GM12878 (cell line): ENCODE measurements at regions not wholly inside any gene's neighbourhood (a gene's known extent, or its start where the extent isn't known, plus 50 kb on each side); places are given as distances from the start of the nearest gene placed in this dataset.

ENCODE experiments used
- ATAC-seq: fragments of 200-7000 bp; cut with Tn5 transposase; 3 replicates; pipeline ENCODE4 v1.9.1; 2020; ENCODE audit warnings: mild to moderate bottlenecking, moderate library complexity
- BruUV-seq: library from RNA; stranded (reverse); fragments of 400-500 nt; replicated peaks from 2 replicates; lab custom pipeline; 2021; lab: Mats Ljungman, UMichigan
- CTCF ChIA-PET: fragments of 300-600 bp; sonication (Branson Sonifier 250); formaldehyde crosslinking; extraction: SDS; loops from one replicate; lab custom pipeline; 2021; ENCODE audit warnings: inconsistent platforms; lab: Yijun Ruan, JAX
- POLR2A ChIA-PET: fragments of 350-600 bp; formaldehyde crosslinking; extraction: SDS; loops from one replicate; lab custom pipeline; 2021; ENCODE audit warnings: inconsistent platforms; lab: Charles Lee
- RAD21 ChIA-PET: fragments of 300-600 bp; sonication (Branson Sonifier 250); formaldehyde crosslinking; loops from one replicate; lab custom pipeline; 2023; ENCODE audit warnings: antibody characterized with exemption; ENCODE audit not compliant: unreplicated experiment; lab: Charles Lee
- SMC1A ChIA-PET: fragments of 300-600 bp; sonication (Branson Sonifier 250); formaldehyde crosslinking; loops from one replicate; lab custom pipeline; 2023; ENCODE audit not compliant: unreplicated experiment, uncharacterized antibody; lab: Charles Lee
- DNase-seq: peaks from one replicate; pipeline ENCODE4 v3.0.0-alpha.2; 2011; ENCODE audit warnings: low read depth, low spot score
- FAIRE-seq: peaks from 3 replicates; lab custom pipeline; 2011; peaks lifted over from hg19 to GRCh38; lab: Jason Lieb, UNC
- H2AFZ ChIP-seq: 2 replicates; pipeline ENCODE4 v1.6.0; 2011; ENCODE audit warnings: low read depth, low read length, control low read depth; ENCODE audit not compliant: control insufficient read depth
- H3K27ac ChIP-seq: 2 replicates; pipeline ENCODE4 v1.5.1; 2011; ENCODE audit warnings: control low read depth; ENCODE audit not compliant: control insufficient read depth, insufficient read depth
- H3K27me3 ChIP-seq, 2 experiments: replicated peaks in 1 of 2; 2 replicates each; pipeline versions ENCODE4 v1.6.0 to v1.6.1; 2011; ENCODE audit warnings: low read length in 1 of 2; ENCODE audit not compliant: control insufficient read depth in 2 of 2, insufficient read depth in 2 of 2
- H3K36me3 ChIP-seq, 2 experiments: 2 replicates each; pipeline ENCODE4 v1.5.1; 2011; ENCODE audit warnings: low read length in 1 of 2; ENCODE audit not compliant: control insufficient read depth in 2 of 2, insufficient read depth in 2 of 2
- H3K4me1 ChIP-seq: 2 replicates; pipeline ENCODE4 v1.6.1; 2011; ENCODE audit warnings: mild to moderate bottlenecking, low read length, moderate library complexity, mixed read lengths; ENCODE audit not compliant: control insufficient read depth, insufficient read depth
- H3K4me2 ChIP-seq: 2 replicates; pipeline ENCODE4 v1.6.0; 2011; ENCODE audit warnings: control low read depth; ENCODE audit not compliant: control insufficient read depth, insufficient read depth
- H3K4me3 ChIP-seq: fragments of 200-600 bp; sonication (generic); 2 replicates; pipeline ENCODE4 v1.5.1; 2016
- H3K79me2 ChIP-seq: 2 replicates; pipeline ENCODE4 v1.6.0; 2011; ENCODE audit warnings: low read length; ENCODE audit not compliant: control insufficient read depth, insufficient read depth
- H3K9ac ChIP-seq: 2 replicates; pipeline ENCODE4 v1.8.0; 2011; ENCODE audit warnings: low read length, control low read depth, mixed read lengths; ENCODE audit not compliant: control insufficient read depth, insufficient read depth
- H3K9me3 ChIP-seq: replicated peaks from 3 replicates; pipeline ENCODE4 v1.5.1; 2011; ENCODE audit warnings: mild to moderate bottlenecking, low read length; ENCODE audit not compliant: control insufficient read depth, insufficient read depth
- H4K20me1 ChIP-seq: 2 replicates; pipeline ENCODE4 v1.6.0; 2011; ENCODE audit not compliant: control insufficient read depth, insufficient read depth
- BMI1 ChIP-seq: fragments of 450-650 bp; IDR thresholded peaks from 2 replicates; pipeline ENCODE4 v1.6.1; 2016; ENCODE audit warnings: mild to moderate bottlenecking, moderate library complexity, borderline replicate concordance
- GATAD2B ChIP-seq: fragments of 450-650 bp; conservative IDR thresholded peaks from 2 replicates; pipeline ENCODE4 v1.6.1; 2017; ENCODE audit warnings: low read depth, mild to moderate bottlenecking, moderate library complexity
- HDAC2 ChIP-seq: fragments of 200-600 bp; sonication (generic); IDR thresholded peaks from 2 replicates; pipeline ENCODE4 v1.6.1; 2017
- SPI1 ChIP-seq: IDR thresholded peaks from 2 replicates; pipeline ENCODE4 v1.6.1; 2011; ENCODE audit warnings: low read depth, mild to moderate bottlenecking, low read length, moderate library complexity, borderline replicate concordance; ENCODE audit not compliant: insufficient read depth
- YY1 ChIP-seq: IDR thresholded peaks from 2 replicates; pipeline ENCODE4 v1.6.1; 2011; ENCODE audit warnings: low read depth, mild to moderate bottlenecking, low read length
- WGBS: methylation state at CpG from one replicate; pipeline ENCODE4 v1.1.6; 2016; ENCODE audit warnings: low lambda C conversion rate; ENCODE audit not compliant: insufficient replicate concordance, insufficient coverage; ENCODE audit errors: missing lambda C conversion rate; 5-methylcytosine and 5-hydroxymethylcytosine counted together
- in situ Hi-C: fragments of 300-500 bp; cut with MboI; formaldehyde crosslinking; loops from 9 replicates; pipeline ENCODE4 v1.14.3; 2018; ENCODE audit warnings: mixed read lengths
- intact Hi-C: fragments of 100-400 bp; cut with micrococcal nuclease; formaldehyde crosslinking; loops from one replicate; pipeline ENCODE4 v1.14.2; 2022; ENCODE audit not compliant: unreplicated experiment
- TF ChIP-seq, protein P1 (sequence below), 3 experiments: IDR thresholded peaks in 2 of 3; conservative IDR thresholded peaks in 1 of 3; 2 replicates each; pipeline ENCODE4 v1.5.1; 2011; ENCODE audit warnings: low read depth in 3 of 3, low read length in 3 of 3, mild to moderate bottlenecking in 3 of 3, control low read depth in 2 of 3, moderate library complexity in 2 of 3, inconsistent platforms in 1 of 3, mixed read lengths in 1 of 3; ENCODE audit not compliant: control insufficient read depth in 2 of 3, insufficient read depth in 1 of 3; ENCODE audit errors: extremely low read depth in 1 of 3
- TF ChIP-seq, protein P2 (sequence below): fragments of 450-650 bp; IDR thresholded peaks from 2 replicates; pipeline ENCODE4 v1.6.1; 2016; ENCODE audit warnings: mild to moderate bottlenecking
- TF ChIP-seq, protein P3 (sequence below): IDR thresholded peaks from 2 replicates; pipeline ENCODE4 v1.6.1; 2012; ENCODE audit warnings: low read depth, low read length, improper control_type of control experiment
- TF ChIP-seq, protein P4 (sequence below): fragments of 450-650 bp; IDR thresholded peaks from 2 replicates; pipeline ENCODE4 v1.6.1; 2016; ENCODE audit warnings: mild to moderate bottlenecking, moderate library complexity, borderline replicate concordance
- TF ChIP-seq, protein P5 (sequence below): fragments of 450-650 bp; IDR thresholded peaks from 2 replicates; pipeline ENCODE4 v1.6.1; 2017; ENCODE audit warnings: antibody characterized with exemption, mild to moderate bottlenecking, moderate library complexity

DNA sequence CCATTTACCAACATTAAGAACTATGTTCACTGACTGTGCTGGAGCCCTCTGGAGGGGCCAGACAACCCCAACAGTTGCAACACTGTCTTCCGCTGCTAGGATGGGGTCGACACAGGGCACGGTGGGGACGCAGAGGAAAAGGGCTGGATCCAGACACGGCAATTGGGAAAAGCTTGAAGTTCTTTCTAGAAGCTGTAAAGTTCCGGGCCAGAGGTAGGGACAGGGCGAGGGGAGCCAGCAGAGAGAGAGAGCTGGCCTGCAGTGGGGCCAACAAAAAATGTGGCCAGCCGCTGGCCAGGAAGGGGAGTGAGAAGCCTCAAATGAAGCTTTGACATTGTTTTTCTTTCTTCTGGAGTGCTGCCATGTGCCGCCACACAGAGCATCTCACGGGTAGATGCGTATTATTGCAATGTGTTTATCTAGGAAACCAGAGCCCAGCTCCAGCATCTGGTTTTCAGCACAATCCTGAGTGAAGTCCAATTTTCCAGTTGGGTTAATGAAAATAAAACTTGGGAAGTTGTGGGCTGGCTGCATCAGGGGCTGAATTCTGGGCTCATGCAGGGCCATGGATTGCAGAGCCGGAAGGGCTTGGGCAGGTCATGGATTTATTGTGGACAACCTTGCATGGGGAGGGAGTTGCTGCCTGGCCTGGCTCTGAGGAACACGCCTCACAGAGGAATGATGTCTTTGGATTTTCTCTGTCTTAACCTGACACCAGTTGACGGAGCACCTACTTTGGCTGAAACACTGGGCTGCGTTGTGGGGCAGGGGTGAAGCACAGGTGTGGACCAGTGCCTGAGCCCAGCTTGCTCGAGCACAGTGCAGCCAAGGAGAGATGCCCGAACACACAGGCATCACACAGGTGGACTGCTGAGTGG is 67.6 kb upstream of the AMPD3 start:
- no peaks in the 10 kb centered on the region for H4K20me1 ChIP-seq
- H3K9ac ChIP-seq, result no peak overlapping the region
- BruUV-seq, result no TSS peak
- 49% methylated on average over 17 of the region's 17 CpGs for WGBS
- intact Hi-C loops (no loop called here), in situ Hi-C loops (no loop called here)
- H3K9me3 ChIP-seq, result no peaks in the 10 kb centered on the region; the same call in 2 of the 3 replicates
- POLR2A ChIA-PET, result no interaction called here
- H3K4me2 ChIP-seq, result no peak overlapping the region
- ATAC-seq (no peak), FAIRE-seq (no peak), DNase-seq (no peak)
- CTCF ChIA-PET, result no interaction called here
- no peaks in the 10 kb centered on the region for H3K4me1 ChIP-seq
- SMC1A ChIA-PET, result no interaction called here
- H3K27ac ChIP-seq, result no peak overlapping the region
- H2AFZ ChIP-seq, result no peak overlapping the region
- no peaks in the 10 kb centered on the region for H3K79me2 ChIP-seq
- no peaks in the 10 kb centered on the region for H3K36me3 ChIP-seq
- peaks cover 0 to 5% of the 10 kb centered on the region in 2 experiments; a peak in 1 of 4 replicates for H3K27me3 ChIP-seq
- RAD21 ChIA-PET, result no interaction called here
- H3K4me3 ChIP-seq, result no peak overlapping the region
- TF ChIP-seq GATAD2B, result no peak
- no peak for TF ChIP-seq HDAC2
- TF ChIP-seq, protein P1, sequence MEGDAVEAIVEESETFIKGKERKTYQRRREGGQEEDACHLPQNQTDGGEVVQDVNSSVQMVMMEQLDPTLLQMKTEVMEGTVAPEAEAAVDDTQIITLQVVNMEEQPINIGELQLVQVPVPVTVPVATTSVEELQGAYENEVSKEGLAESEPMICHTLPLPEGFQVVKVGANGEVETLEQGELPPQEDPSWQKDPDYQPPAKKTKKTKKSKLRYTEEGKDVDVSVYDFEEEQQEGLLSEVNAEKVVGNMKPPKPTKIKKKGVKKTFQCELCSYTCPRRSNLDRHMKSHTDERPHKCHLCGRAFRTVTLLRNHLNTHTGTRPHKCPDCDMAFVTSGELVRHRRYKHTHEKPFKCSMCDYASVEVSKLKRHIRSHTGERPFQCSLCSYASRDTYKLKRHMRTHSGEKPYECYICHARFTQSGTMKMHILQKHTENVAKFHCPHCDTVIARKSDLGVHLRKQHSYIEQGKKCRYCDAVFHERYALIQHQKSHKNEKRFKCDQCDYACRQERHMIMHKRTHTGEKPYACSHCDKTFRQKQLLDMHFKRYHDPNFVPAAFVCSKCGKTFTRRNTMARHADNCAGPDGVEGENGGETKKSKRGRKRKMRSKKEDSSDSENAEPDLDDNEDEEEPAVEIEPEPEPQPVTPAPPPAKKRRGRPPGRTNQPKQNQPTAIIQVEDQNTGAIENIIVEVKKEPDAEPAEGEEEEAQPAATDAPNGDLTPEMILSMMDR (IDR thresholded peaks at IDR 0.05 in 2 of 3, conservative IDR thresholded peaks at IDR 0.05 in 1 of 3; ENCODE audit: control insufficient read depth in 2 of 3, extremely low read depth in 1 of 3, insufficient read depth in 1 of 3, low read depth in 3 of 3, low read length in 3 of 3), result no peak
- TF ChIP-seq, protein P2, sequence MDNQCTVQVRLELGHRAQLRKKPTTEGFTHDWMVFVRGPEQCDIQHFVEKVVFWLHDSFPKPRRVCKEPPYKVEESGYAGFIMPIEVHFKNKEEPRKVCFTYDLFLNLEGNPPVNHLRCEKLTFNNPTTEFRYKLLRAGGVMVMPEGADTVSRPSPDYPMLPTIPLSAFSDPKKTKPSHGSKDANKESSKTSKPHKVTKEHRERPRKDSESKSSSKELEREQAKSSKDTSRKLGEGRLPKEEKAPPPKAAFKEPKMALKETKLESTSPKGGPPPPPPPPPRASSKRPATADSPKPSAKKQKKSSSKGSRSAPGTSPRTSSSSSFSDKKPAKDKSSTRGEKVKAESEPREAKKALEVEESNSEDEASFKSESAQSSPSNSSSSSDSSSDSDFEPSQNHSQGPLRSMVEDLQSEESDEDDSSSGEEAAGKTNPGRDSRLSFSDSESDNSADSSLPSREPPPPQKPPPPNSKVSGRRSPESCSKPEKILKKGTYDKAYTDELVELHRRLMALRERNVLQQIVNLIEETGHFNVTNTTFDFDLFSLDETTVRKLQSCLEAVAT, result no peak
- TF ChIP-seq, protein P3, sequence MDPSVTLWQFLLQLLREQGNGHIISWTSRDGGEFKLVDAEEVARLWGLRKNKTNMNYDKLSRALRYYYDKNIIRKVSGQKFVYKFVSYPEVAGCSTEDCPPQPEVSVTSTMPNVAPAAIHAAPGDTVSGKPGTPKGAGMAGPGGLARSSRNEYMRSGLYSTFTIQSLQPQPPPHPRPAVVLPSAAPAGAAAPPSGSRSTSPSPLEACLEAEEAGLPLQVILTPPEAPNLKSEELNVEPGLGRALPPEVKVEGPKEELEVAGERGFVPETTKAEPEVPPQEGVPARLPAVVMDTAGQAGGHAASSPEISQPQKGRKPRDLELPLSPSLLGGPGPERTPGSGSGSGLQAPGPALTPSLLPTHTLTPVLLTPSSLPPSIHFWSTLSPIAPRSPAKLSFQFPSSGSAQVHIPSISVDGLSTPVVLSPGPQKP, result no peak
- no peak for TF ChIP-seq SPI1
- TF ChIP-seq, protein P4, sequence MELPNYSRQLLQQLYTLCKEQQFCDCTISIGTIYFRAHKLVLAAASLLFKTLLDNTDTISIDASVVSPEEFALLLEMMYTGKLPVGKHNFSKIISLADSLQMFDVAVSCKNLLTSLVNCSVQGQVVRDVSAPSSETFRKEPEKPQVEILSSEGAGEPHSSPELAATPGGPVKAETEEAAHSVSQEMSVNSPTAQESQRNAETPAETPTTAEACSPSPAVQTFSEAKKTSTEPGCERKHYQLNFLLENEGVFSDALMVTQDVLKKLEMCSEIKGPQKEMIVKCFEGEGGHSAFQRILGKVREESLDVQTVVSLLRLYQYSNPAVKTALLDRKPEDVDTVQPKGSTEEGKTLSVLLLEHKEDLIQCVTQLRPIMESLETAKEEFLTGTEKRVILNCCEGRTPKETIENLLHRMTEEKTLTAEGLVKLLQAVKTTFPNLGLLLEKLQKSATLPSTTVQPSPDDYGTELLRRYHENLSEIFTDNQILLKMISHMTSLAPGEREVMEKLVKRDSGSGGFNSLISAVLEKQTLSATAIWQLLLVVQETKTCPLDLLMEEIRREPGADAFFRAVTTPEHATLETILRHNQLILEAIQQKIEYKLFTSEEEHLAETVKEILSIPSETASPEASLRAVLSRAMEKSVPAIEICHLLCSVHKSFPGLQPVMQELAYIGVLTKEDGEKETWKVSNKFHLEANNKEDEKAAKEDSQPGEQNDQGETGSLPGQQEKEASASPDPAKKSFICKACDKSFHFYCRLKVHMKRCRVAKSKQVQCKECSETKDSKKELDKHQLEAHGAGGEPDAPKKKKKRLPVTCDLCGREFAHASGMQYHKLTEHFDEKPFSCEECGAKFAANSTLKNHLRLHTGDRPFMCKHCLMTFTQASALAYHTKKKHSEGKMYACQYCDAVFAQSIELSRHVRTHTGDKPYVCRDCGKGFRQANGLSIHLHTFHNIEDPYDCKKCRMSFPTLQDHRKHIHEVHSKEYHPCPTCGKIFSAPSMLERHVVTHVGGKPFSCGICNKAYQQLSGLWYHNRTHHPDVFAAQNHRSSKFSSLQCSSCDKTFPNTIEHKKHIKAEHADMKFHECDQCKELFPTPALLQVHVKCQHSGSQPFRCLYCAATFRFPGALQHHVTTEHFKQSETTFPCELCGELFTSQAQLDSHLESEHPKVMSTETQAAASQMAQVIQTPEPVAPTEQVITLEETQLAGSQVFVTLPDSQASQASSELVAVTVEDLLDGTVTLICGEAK, result no peak
- TF ChIP-seq, protein P5, sequence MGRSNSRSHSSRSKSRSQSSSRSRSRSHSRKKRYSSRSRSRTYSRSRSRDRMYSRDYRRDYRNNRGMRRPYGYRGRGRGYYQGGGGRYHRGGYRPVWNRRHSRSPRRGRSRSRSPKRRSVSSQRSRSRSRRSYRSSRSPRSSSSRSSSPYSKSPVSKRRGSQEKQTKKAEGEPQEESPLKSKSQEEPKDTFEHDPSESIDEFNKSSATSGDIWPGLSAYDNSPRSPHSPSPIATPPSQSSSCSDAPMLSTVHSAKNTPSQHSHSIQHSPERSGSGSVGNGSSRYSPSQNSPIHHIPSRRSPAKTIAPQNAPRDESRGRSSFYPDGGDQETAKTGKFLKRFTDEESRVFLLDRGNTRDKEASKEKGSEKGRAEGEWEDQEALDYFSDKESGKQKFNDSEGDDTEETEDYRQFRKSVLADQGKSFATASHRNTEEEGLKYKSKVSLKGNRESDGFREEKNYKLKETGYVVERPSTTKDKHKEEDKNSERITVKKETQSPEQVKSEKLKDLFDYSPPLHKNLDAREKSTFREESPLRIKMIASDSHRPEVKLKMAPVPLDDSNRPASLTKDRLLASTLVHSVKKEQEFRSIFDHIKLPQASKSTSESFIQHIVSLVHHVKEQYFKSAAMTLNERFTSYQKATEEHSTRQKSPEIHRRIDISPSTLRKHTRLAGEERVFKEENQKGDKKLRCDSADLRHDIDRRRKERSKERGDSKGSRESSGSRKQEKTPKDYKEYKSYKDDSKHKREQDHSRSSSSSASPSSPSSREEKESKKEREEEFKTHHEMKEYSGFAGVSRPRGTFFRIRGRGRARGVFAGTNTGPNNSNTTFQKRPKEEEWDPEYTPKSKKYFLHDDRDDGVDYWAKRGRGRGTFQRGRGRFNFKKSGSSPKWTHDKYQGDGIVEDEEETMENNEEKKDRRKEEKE, result no peak
- no peak for TF ChIP-seq YY1
- TF ChIP-seq BMI1, result no peak
